IMR-90 (cell line): ENCODE measurements at regions not wholly inside any gene's neighbourhood (a gene's known extent, or its start where the extent isn't known, plus 50 kb on each side); places are given as distances from the start of the nearest gene placed in this dataset.

Experiments
- ATAC-seq: fragments of 200-7000 bp; cut with Tn5 transposase; 2 replicates; pipeline ENCODE4 v1.9.1; 2020; ENCODE audit warnings: low read depth, mild to moderate bottlenecking, moderate library complexity
- BruUV-seq: library from RNA; stranded (reverse); fragments of 400-500 nt; replicated peaks from 2 replicates; lab custom pipeline; 2021; lab: Mats Ljungman, UMichigan
- CTCF ChIA-PET: fragments of 300-600 bp; formaldehyde crosslinking; extraction: SDS; loops from one replicate; lab custom pipeline; 2021; ENCODE audit warnings: antibody characterized with exemption; lab: Yijun Ruan, JAX
- POLR2A ChIA-PET: fragments of 300-600 bp; sonication (Branson Sonifier 250); formaldehyde crosslinking; loops from one replicate; lab custom pipeline; 2022; ENCODE audit warnings: antibody characterized with exemption; ENCODE audit not compliant: unreplicated experiment; lab: Charles Lee
- DNase-seq: peaks from one replicate; pipeline ENCODE4 v3.0.0; 2013
- H2AFZ ChIP-seq: replicated peaks from 2 replicates; pipeline ENCODE3; 2013; ENCODE audit warnings: low read length, mild to moderate bottlenecking; ENCODE audit not compliant: poor library complexity
- H2AK5ac ChIP-seq: 2 replicates; pipeline ENCODE4 v1.6.1; 2013; ENCODE audit warnings: low read depth, low read length, inconsistent platforms
- H2AK9ac ChIP-seq: replicated peaks from 2 replicates; pipeline ENCODE3; 2013; ENCODE audit warnings: mild to moderate bottlenecking, low read depth, low read length, moderate library complexity; ENCODE audit not compliant: poor library complexity
- H2BK120ac ChIP-seq: 2 replicates; pipeline ENCODE4 v1.6.1; 2013; ENCODE audit warnings: low read depth, low read length, inconsistent platforms
- H2BK15ac ChIP-seq: 3 replicates; pipeline ENCODE4 v1.6.1; 2013; ENCODE audit warnings: low read depth, low read length, inconsistent platforms
- H2BK20ac ChIP-seq: 2 replicates; pipeline ENCODE4 v1.6.1; 2013; ENCODE audit warnings: low read depth, mild to moderate bottlenecking, inconsistent platforms, low read length, moderate library complexity
- H2BK5ac ChIP-seq: 2 replicates; pipeline ENCODE4 v1.6.1; 2013; ENCODE audit warnings: mild to moderate bottlenecking, low read depth, low read length, inconsistent platforms; ENCODE audit not compliant: poor library complexity, severe bottlenecking
- H3K14ac ChIP-seq: replicated peaks from 2 replicates; pipeline ENCODE4 v1.6.1; 2013; ENCODE audit warnings: low read depth, low read length, inconsistent platforms
- H3K18ac ChIP-seq: 2 replicates; pipeline ENCODE4 v1.6.1; 2013; ENCODE audit warnings: low read depth, low read length, control low read depth
- H3K23ac ChIP-seq: 2 replicates; pipeline ENCODE4 v1.6.1; 2013; ENCODE audit warnings: low read depth, low read length, inconsistent platforms
- H3K27ac ChIP-seq: 2 replicates; pipeline ENCODE4 v1.5.1; 2013; ENCODE audit warnings: mild to moderate bottlenecking, control low read depth, low read length; ENCODE audit not compliant: insufficient read depth
- H3K27me3 ChIP-seq: 2 replicates; pipeline ENCODE4 v1.6.1; 2013; ENCODE audit warnings: low read length; ENCODE audit not compliant: control insufficient read depth, insufficient read depth
- H3K36me3 ChIP-seq: 2 replicates; pipeline ENCODE4 v1.6.1; 2013; ENCODE audit warnings: low read length, mixed read lengths; ENCODE audit not compliant: control insufficient read depth, insufficient read depth
- H3K4ac ChIP-seq: 2 replicates; pipeline ENCODE4 v1.6.1; 2013; ENCODE audit warnings: low read depth, low read length, inconsistent platforms
- H3K4me1 ChIP-seq: 2 replicates; pipeline ENCODE4 v1.6.1; 2013; ENCODE audit warnings: low read length, mixed read lengths; ENCODE audit not compliant: control insufficient read depth, insufficient read depth
- H3K4me2 ChIP-seq: 2 replicates; pipeline ENCODE4 v1.6.1; 2013; ENCODE audit warnings: low read depth, mild to moderate bottlenecking, control low read depth, low read length, moderate library complexity
- H3K4me3 ChIP-seq: 2 replicates; pipeline ENCODE4 v1.5.1; 2013; ENCODE audit warnings: low read depth, mild to moderate bottlenecking, control low read depth, low read length, moderate library complexity; ENCODE audit not compliant: insufficient read depth
- H3K56ac ChIP-seq: 2 replicates; pipeline ENCODE4 v1.6.1; 2013; ENCODE audit warnings: low read length, inconsistent platforms; ENCODE audit not compliant: insufficient read depth; ENCODE audit errors: extremely low read depth
- H3K79me1 ChIP-seq, 2 experiments: 2 replicates each; pipeline ENCODE4 v1.6.1; 2013; ENCODE audit warnings: low read length in 2 of 2, inconsistent platforms in 1 of 2, low read depth in 1 of 2
- H3K9ac ChIP-seq: 2 replicates; pipeline ENCODE4 v1.6.1; 2013; ENCODE audit warnings: low read depth, low read length, control low read depth
- H3K9me1 ChIP-seq: 2 replicates; pipeline ENCODE4 v1.6.1; 2013; ENCODE audit warnings: low read length, inconsistent platforms; ENCODE audit not compliant: insufficient read depth
- H3K9me3 ChIP-seq: 2 replicates; pipeline ENCODE4 v1.6.1; 2013; ENCODE audit warnings: low read length; ENCODE audit not compliant: control insufficient read depth, insufficient read depth
- H4K20me1 ChIP-seq: 2 replicates; pipeline ENCODE4 v1.6.1; 2013; ENCODE audit warnings: low read length, inconsistent platforms; ENCODE audit not compliant: insufficient read depth
- H4K5ac ChIP-seq: 2 replicates; pipeline ENCODE4 v1.6.1; 2013; ENCODE audit warnings: mild to moderate bottlenecking, low read depth, low read length, control low read depth
- H4K8ac ChIP-seq, 2 experiments: 2 replicates each; pipeline ENCODE4 v1.6.1; 2013; ENCODE audit warnings: low read depth in 2 of 2, low read length in 2 of 2, control low read depth in 1 of 2, inconsistent platforms in 1 of 2
- H4K91ac ChIP-seq: 2 replicates; pipeline ENCODE4 v1.6.1; 2013; ENCODE audit warnings: low read depth, low read length, inconsistent platforms; ENCODE audit not compliant: insufficient read depth
- BHLHE40 ChIP-seq: fragments of 150-350 bp; IDR thresholded peaks from 2 replicates; pipeline ENCODE4 v1.6.1; 2016; ENCODE audit warnings: mild to moderate bottlenecking, low read depth, low read length
- CEBPB ChIP-seq: IDR thresholded peaks from 2 replicates; pipeline ENCODE4 v1.6.1; 2012; ENCODE audit warnings: low read depth, low read length, improper control_type of control experiment
- CTCF ChIP-seq: conservative IDR thresholded peaks from 2 replicates; pipeline ENCODE4 v1.5.1; 2012; ENCODE audit warnings: mild to moderate bottlenecking, low read depth, low read length, improper control_type of control experiment
- ELK1 ChIP-seq: fragments of 150-350 bp; IDR thresholded peaks from 2 replicates; pipeline ENCODE4 v1.6.1; 2016; ENCODE audit warnings: low read depth, mild to moderate bottlenecking, low read length, moderate library complexity, borderline replicate concordance
- MAZ ChIP-seq: IDR thresholded peaks from 2 replicates; pipeline ENCODE4 v1.6.1; 2012; ENCODE audit warnings: low read depth, mild to moderate bottlenecking, low read length, improper control_type of control experiment, moderate library complexity, borderline replicate concordance
- MXI1 ChIP-seq: IDR thresholded peaks from 2 replicates; pipeline ENCODE4 v1.6.1; 2012; ENCODE audit warnings: low read depth, mild to moderate bottlenecking, low read length, moderate library complexity, borderline replicate concordance
- POLR2A ChIP-seq: IDR thresholded peaks from 2 replicates; pipeline ENCODE4 v1.6.1; 2012; ENCODE audit warnings: mild to moderate bottlenecking, low read depth, low read length
- RAD21 ChIP-seq: IDR thresholded peaks from 2 replicates; pipeline ENCODE4 v1.6.1; 2012; ENCODE audit warnings: low read length, improper control_type of control experiment
- RCOR1 ChIP-seq: IDR thresholded peaks from 2 replicates; pipeline ENCODE4 v1.6.1; 2012; ENCODE audit warnings: mild to moderate bottlenecking, low read length, improper control_type of control experiment; ENCODE audit not compliant: insufficient replicate concordance
- SMC3 ChIP-seq: fragments of 150-350 bp; IDR thresholded peaks from 2 replicates; pipeline ENCODE4 v1.6.1; 2016; ENCODE audit warnings: low read depth, mild to moderate bottlenecking, antibody characterized with exemption, low read length, moderate library complexity
- USF2 ChIP-seq: fragments of 150-350 bp; IDR thresholded peaks from 2 replicates; pipeline ENCODE4 v1.6.1; 2017; ENCODE audit warnings: mild to moderate bottlenecking, antibody characterized with exemption, low read length, low read depth
- WGBS, 2 experiments: methylation state at CpG; one replicate each; pipeline versions ENCODE4 v1.1.5 to v1.1.7; 2013; ENCODE audit warnings: missing lambda C conversion rate in 2 of 2; ENCODE audit not compliant: insufficient read length in 1 of 2; ENCODE audit errors: extremely low coverage in 2 of 2; 5-methylcytosine and 5-hydroxymethylcytosine counted together
- dilution Hi-C: fragments of 300-500 bp; cut with HindIII; formaldehyde crosslinking; loops from one replicate; pipeline ENCODE4 v1.14.3; 2018; ENCODE audit warnings: low sequenced_read_pairs; ENCODE audit not compliant: unreplicated experiment
- in situ Hi-C: fragments of 300-500 bp; cut with MboI; formaldehyde crosslinking; loops from 3 replicates; pipeline ENCODE4 v1.14.3; 2019; ENCODE audit warnings: low sequenced_read_pairs, inconsistent platforms, mixed read lengths
- intact Hi-C: fragments of 100-400 bp; cut with micrococcal nuclease; formaldehyde crosslinking; loops from 2 replicates; pipeline ENCODE4 v1.10.0; 2022

- no peak overlapping the region for H2BK5ac ChIP-seq
- ChIA-PET POLR2A (no interaction called here), CTCF (no interaction called here)
- H3K18ac ChIP-seq, result no peak overlapping the region
- dilution Hi-C loops (no loop called here), intact Hi-C loops (no loop called here), in situ Hi-C loops (no loop called here)
- DNase-seq (no peak), ATAC-seq (no peak)
- H4K91ac ChIP-seq, result no peak overlapping the region
- H3K4ac ChIP-seq, result no peak overlapping the region
- no peak overlapping the region for H3K14ac ChIP-seq
- no peak overlapping the region for H2BK120ac ChIP-seq
- no peak overlapping the region for H4K8ac ChIP-seq
- no peak overlapping the region for H2BK15ac ChIP-seq
- no peaks in the 10 kb centered on the region for H4K20me1 ChIP-seq
- no peak overlapping the region for H3K4me2 ChIP-seq
- WGBS, 2 experiments, result 40% methylated on average over 2 of the region's 5 CpGs; no CpG with 5 or more reads in 1 of the 2 experiments
- H3K27me3 ChIP-seq, result no peaks in the 10 kb centered on the region
- no peak overlapping the region for H3K23ac ChIP-seq
- BruUV-seq, result no TSS peak
- no peaks in the 10 kb centered on the region for H3K36me3 ChIP-seq
- H2BK20ac ChIP-seq, result no peak overlapping the region
- H3K9me1 ChIP-seq, result no peaks in the 10 kb centered on the region
- no peak overlapping the region for H3K4me3 ChIP-seq
- no peak overlapping the region for H2AK5ac ChIP-seq
- H2AFZ ChIP-seq, result no peak overlapping the region
- H4K5ac ChIP-seq, result no peak overlapping the region
- no peaks in the 10 kb centered on the region for H3K79me1 ChIP-seq
- TF ChIP-seq SMC3, result no peak
- TF ChIP-seq BHLHE40, result no peak
- no peak for TF ChIP-seq RCOR1
- TF ChIP-seq CEBPB, result no peak
- no peak for TF ChIP-seq RAD21
- TF ChIP-seq POLR2A, result no peak
- TF ChIP-seq MXI1, result no peak
- TF ChIP-seq CTCF, result no peak
- no peak for TF ChIP-seq USF2
- no peak for TF ChIP-seq MAZ
- TF ChIP-seq ELK1, result no peak
- no peaks in the 10 kb centered on the region for H3K4me1 ChIP-seq
- no peak overlapping the region for H3K9ac ChIP-seq
- H3K56ac ChIP-seq, result no peak overlapping the region
- H3K9me3 ChIP-seq, result peaks cover 13% of the 10 kb centered on the region
- no peak overlapping the region for H3K27ac ChIP-seq
- no peak overlapping the region for H2AK9ac ChIP-seq
Observed at GRCh38 chr20:55555075-55555650, 450.2 kb downstream of the CBLN4 start.
